Right renal cortex interstitium (tissue), 3 donors: ENCODE measurements at regions not wholly inside any gene's neighbourhood (a gene's known extent, or its start where the extent isn't known, plus 50 kb on each side); places are given as distances from the start of the nearest gene placed in this dataset.

Source experiments
- DNase-seq, 3 donors: peaks; one replicate each; pipeline ENCODE4 v3.0.0-alpha.2; 2013; ENCODE audit warnings: low read depth in 3 of 3, low spot score in 2 of 3

GRCh38 chr6:6780231-6780630 is 191.7 kb downstream of the LY86 start:
- DNase-seq: no peak

- no peak for DNase-seq
Measured at GRCh38 chr6:6781172-6781872, 192.8 kb downstream of the LY86 start.

- no peak for DNase-seq
Measured at GRCh38 chr6:6781873-6782227, 193.3 kb downstream of the LY86 start.

- DNase-seq: no peak
Measured at GRCh38 chr6:6783721-6784120, 195.2 kb downstream of the LY86 start.

- no peak for DNase-seq
Measured at GRCh38 chr6:6784514-6785162, 196.1 kb downstream of the LY86 start.

- DNase-seq: no peak
Measured at GRCh38 chr6:6785163-6785521, 196.6 kb downstream of the LY86 start.

GRCh38 chr6:6788394-6789032 is 200.0 kb downstream of the LY86 start:
- DNase-seq: no peak

GRCh38 chr6:6790393-6790792 is 201.9 kb downstream of the LY86 start:
- DNase-seq: no peak

GRCh38 chr6:6790891-6791290 is 202.4 kb downstream of the LY86 start:
- DNase-seq: no peak

- no peak for DNase-seq
Measured at GRCh38 chr6:6793388-6794250, 205.1 kb downstream of the LY86 start.

GRCh38 chr6:6795393-6795792 is 206.9 kb downstream of the LY86 start:
- DNase-seq: no peak

- no peak for DNase-seq
Measured at GRCh38 chr6:6796818-6797217, 208.3 kb downstream of the LY86 start.

- no peak for DNase-seq
Measured at GRCh38 chr6:6798448-6798860, 209.9 kb downstream of the LY86 start.

- DNase-seq: no peak
Measured at GRCh38 chr6:6801005-6801335, 212.4 kb downstream of the LY86 start.

- DNase-seq: no peak
Measured at GRCh38 chr6:6801635-6802218, 213.2 kb downstream of the LY86 start.

- DNase-seq: no peak
Measured at GRCh38 chr6:6803180-6803977, 214.9 kb downstream of the LY86 start.

- DNase-seq: no peak
Measured at GRCh38 chr6:6804843-6805615, 216.5 kb downstream of the LY86 start.

- DNase-seq: no peak
Measured at GRCh38 chr6:6806844-6807518, 218.5 kb downstream of the LY86 start.

- no peak for DNase-seq
Measured at GRCh38 chr6:6808343-6808742, 219.8 kb downstream of the LY86 start.
